ENCODE measurements at regions not wholly inside any gene's neighbourhood (a gene's known extent, or its start where the extent isn't known, plus 50 kb on each side); places are given as distances from the start of the nearest gene placed in this dataset.

DNA sequence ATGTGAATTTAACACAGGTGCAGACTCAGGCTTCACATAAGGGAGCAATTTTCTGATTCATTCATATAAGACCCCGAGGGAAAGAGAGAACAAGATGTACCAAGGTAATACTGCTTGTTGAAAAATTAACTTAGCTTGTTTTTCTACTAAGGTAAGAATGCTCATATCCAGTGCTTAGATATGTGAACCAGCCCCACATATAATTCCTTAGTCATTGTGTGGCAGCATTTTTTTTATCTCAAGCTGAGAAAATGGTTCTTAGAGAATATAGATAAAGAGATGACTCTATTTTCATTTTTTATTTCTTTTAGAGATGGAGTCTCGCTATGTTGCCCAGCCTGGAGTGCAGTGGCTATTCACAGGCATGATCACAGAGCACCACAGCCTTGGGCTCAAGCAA is 121.8 kb upstream of the SEM1 start:
- TF ChIP-seq, protein P1, sequence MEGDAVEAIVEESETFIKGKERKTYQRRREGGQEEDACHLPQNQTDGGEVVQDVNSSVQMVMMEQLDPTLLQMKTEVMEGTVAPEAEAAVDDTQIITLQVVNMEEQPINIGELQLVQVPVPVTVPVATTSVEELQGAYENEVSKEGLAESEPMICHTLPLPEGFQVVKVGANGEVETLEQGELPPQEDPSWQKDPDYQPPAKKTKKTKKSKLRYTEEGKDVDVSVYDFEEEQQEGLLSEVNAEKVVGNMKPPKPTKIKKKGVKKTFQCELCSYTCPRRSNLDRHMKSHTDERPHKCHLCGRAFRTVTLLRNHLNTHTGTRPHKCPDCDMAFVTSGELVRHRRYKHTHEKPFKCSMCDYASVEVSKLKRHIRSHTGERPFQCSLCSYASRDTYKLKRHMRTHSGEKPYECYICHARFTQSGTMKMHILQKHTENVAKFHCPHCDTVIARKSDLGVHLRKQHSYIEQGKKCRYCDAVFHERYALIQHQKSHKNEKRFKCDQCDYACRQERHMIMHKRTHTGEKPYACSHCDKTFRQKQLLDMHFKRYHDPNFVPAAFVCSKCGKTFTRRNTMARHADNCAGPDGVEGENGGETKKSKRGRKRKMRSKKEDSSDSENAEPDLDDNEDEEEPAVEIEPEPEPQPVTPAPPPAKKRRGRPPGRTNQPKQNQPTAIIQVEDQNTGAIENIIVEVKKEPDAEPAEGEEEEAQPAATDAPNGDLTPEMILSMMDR (conservative IDR thresholded peaks at IDR 0.05; ENCODE audit: low read length): no peak
- no peak for TF ChIP-seq EZH2phosphoT487 (IDR thresholded peaks at IDR 0.05; ENCODE audit: borderline replicate concordance, low read depth, low read length)
